ENCODE measurements at regions not wholly inside any gene's neighbourhood (a gene's known extent, or its start where the extent isn't known, plus 50 kb on each side); places are given as distances from the start of the nearest gene placed in this dataset.

GRCh38 chr4:61149278-61149677 lies 50.8 kb upstream of the ADGRL3 start:
- TF ChIP-seq POLR2A (IDR thresholded peaks at IDR 0.05) (no peak), EP300 (IDR thresholded peaks at IDR 0.05) (no peak)
